Stimulated activated CD8-positive, alpha-beta memory T cell treated with anti-CD3 and anti-CD28 coated beads, Interleukin-4, amount 100 ng/mL, for 24 hours (primary cell): ENCODE measurements at regions not wholly inside any gene's neighbourhood (a gene's known extent, or its start where the extent isn't known, plus 50 kb on each side); places are given as distances from the start of the nearest gene placed in this dataset.
"Not testable (repeated sequence)": the region's sequence is repeated elsewhere in the genome, so short reads cannot be mapped to it uniquely, and the experiment has no call there.

Source experiments
- DNase-seq: peaks from one replicate; pipeline ENCODE4 v3.0.0-alpha.2; 2020; ENCODE audit warnings: low read depth

- DNase-seq: no peak
Measured at GRCh38 chr5:125950012-125950615, 473.1 kb upstream of the GRAMD2B start.

GRCh38 chr5:125961150-125961549, 462.1 kb upstream of the GRAMD2B start:
- DNase-seq: no peak

GRCh38 chr5:125965577-125965976, 457.6 kb upstream of the GRAMD2B start:
- no peak for DNase-seq

GRCh38 chr5:125967576-125967975, 455.6 kb upstream of the GRAMD2B start:
- DNase-seq: no peak

GRCh38 chr5:125969011-125969813, 454.0 kb upstream of the GRAMD2B start:
- DNase-seq: no peak

- no peak for DNase-seq
Measured at GRCh38 chr5:125969814-125970171, 453.4 kb upstream of the GRAMD2B start.

GRCh38 chr5:125970631-125971307, 452.4 kb upstream of the GRAMD2B start:
- DNase-seq: no peak

- no peak for DNase-seq
Measured at GRCh38 chr5:125972706-125973105, 450.5 kb upstream of the GRAMD2B start.

GRCh38 chr5:125974679-125975078, 448.5 kb upstream of the GRAMD2B start:
- no peak for DNase-seq

GRCh38 chr5:125976421-125977000, 446.7 kb upstream of the GRAMD2B start:
- no peak for DNase-seq

GRCh38 chr5:125978015-125978414, 445.2 kb upstream of the GRAMD2B start:
- no peak for DNase-seq

- no peak for DNase-seq
Measured at GRCh38 chr5:125979636-125980035, 443.6 kb upstream of the GRAMD2B start.

GRCh38 chr5:125981016-125981415, 442.2 kb upstream of the GRAMD2B start:
- no peak for DNase-seq

GRCh38 chr5:125987677-125988255, 435.4 kb upstream of the GRAMD2B start:
- no peak for DNase-seq

GRCh38 chr5:125992050-125992449, 431.2 kb upstream of the GRAMD2B start:
- no peak for DNase-seq

GRCh38 chr5:125999271-126000030, 423.8 kb upstream of the GRAMD2B start:
- not testable (repeated sequence) for DNase-seq

GRCh38 chr5:126000507-126000906, 422.7 kb upstream of the GRAMD2B start:
- DNase-seq: no peak

- DNase-seq: no peak
Measured at GRCh38 chr5:126002222-126002897, 420.8 kb upstream of the GRAMD2B start.

GRCh38 chr5:126003309-126003708, 419.9 kb upstream of the GRAMD2B start:
- no peak for DNase-seq

- DNase-seq: no peak
Measured at GRCh38 chr5:126004636-126005035, 418.6 kb upstream of the GRAMD2B start.

GRCh38 chr5:126007841-126008240, 415.4 kb upstream of the GRAMD2B start:
- no peak for DNase-seq
